ENCODE measurements at regions not wholly inside any gene's neighbourhood (a gene's known extent, or its start where the extent isn't known, plus 50 kb on each side); places are given as distances from the start of the nearest gene placed in this dataset.

GRCh38 chr21:16205527-16205926, 475.7 kb downstream of the USP25 start:
- Histone ChIP-seq H3K27ac (ENCODE audit: low read depth in 2 of 2, low read length in 2 of 2) (no peak overlapping the region), H3K36me3 (ENCODE audit: control insufficient read depth in 2 of 3, insufficient read depth in 3 of 3, low read length in 3 of 3) (no peaks in the 10 kb centered on the region), H3K4me3 (ENCODE audit: low read length in 3 of 3) (no peak overlapping the region), H3K4me1 (ENCODE audit: control insufficient read depth in 2 of 3, insufficient read depth in 2 of 3, low read depth in 1 of 3, low read length in 3 of 3) (peaks cover 0 to 3% (median 2%) of the 10 kb centered on the region in 3 donors), H3K27me3 (ENCODE audit: control insufficient read depth, insufficient read depth, low read length) (no peaks in the 10 kb centered on the region), H3K9me3 (ENCODE audit: control insufficient read depth in 2 of 3, insufficient read depth in 1 of 3, low read length in 3 of 3) (no peaks in the 10 kb centered on the region), H3K9ac (ENCODE audit: low read length in 3 of 3) (no peak overlapping the region)
- FAIRE-seq (no peak), DNase-seq (no peak)
- intact Hi-C loops (cut with DNase I): no loop called here
- no peak for TF ChIP-seq CTCF (IDR thresholded peaks at IDR 0.05; ENCODE audit: borderline replicate concordance, extremely low read depth, insufficient read depth)

- peak in 2 of 5 donors; percentile 20 to 39 for DNase-seq
- no peaks in the 10 kb centered on the region for H3K36me3 ChIP-seq (ENCODE audit: control insufficient read depth in 2 of 3, insufficient read depth in 3 of 3, low read length in 3 of 3)
- FAIRE-seq: no peak
- peak overlapping the region; percentile 5 to 30 for H3K27ac ChIP-seq (ENCODE audit: low read depth in 2 of 2, low read length in 2 of 2)
- TF ChIP-seq CTCF (IDR thresholded peaks at IDR 0.05; ENCODE audit: borderline replicate concordance, extremely low read depth, insufficient read depth): no peak
- no peaks in the 10 kb centered on the region for H3K27me3 ChIP-seq (ENCODE audit: control insufficient read depth, insufficient read depth, low read length)
- H3K9me3 ChIP-seq (ENCODE audit: control insufficient read depth in 2 of 3, insufficient read depth in 1 of 3, low read length in 3 of 3): no peaks in the 10 kb centered on the region
- peaks cover 0 to 25% (median 8%) of the 10 kb centered on the region in 3 donors for H3K4me1 ChIP-seq (ENCODE audit: control insufficient read depth in 2 of 3, insufficient read depth in 2 of 3, low read depth in 1 of 3, low read length in 3 of 3)
- intact Hi-C loops (cut with DNase I): no loop called here
- H3K9ac ChIP-seq (ENCODE audit: low read length in 3 of 3): peak overlapping the region in 1 of 3 donors; percentile 14
- peak overlapping the region in 2 of 3 donors; percentile 4 to 31 for H3K4me3 ChIP-seq (ENCODE audit: low read length in 3 of 3)
Measured at GRCh38 chr21:16211339-16212303, 481.8 kb downstream of the USP25 start.

GRCh38 chr21:16213518-16213917, 483.7 kb downstream of the USP25 start:
- H3K27me3 ChIP-seq (ENCODE audit: control insufficient read depth, insufficient read depth, low read length): no peaks in the 10 kb centered on the region
- DNase-seq (no peak), FAIRE-seq (no peak)
- H3K27ac ChIP-seq (ENCODE audit: low read depth in 2 of 2, low read length in 2 of 2): peak overlapping the region in 1 of 2 donors; percentile 28
- H3K4me1 ChIP-seq (ENCODE audit: control insufficient read depth in 2 of 3, insufficient read depth in 2 of 3, low read depth in 1 of 3, low read length in 3 of 3): peaks cover 0 to 25% (median 8%) of the 10 kb centered on the region in 3 donors
- H3K9me3 ChIP-seq (ENCODE audit: control insufficient read depth in 2 of 3, insufficient read depth in 1 of 3, low read length in 3 of 3): no peaks in the 10 kb centered on the region
- H3K4me3 ChIP-seq (ENCODE audit: low read length in 3 of 3): no peak overlapping the region
- no peaks in the 10 kb centered on the region for H3K36me3 ChIP-seq (ENCODE audit: control insufficient read depth in 2 of 3, insufficient read depth in 3 of 3, low read length in 3 of 3)
- no peak overlapping the region for H3K9ac ChIP-seq (ENCODE audit: low read length in 3 of 3)
- TF ChIP-seq CTCF (IDR thresholded peaks at IDR 0.05; ENCODE audit: borderline replicate concordance, extremely low read depth, insufficient read depth): no peak
- intact Hi-C loops (cut with DNase I): no loop called here
